ENCODE measurements at regions not wholly inside any gene's neighbourhood (a gene's known extent, or its start where the extent isn't known, plus 50 kb on each side); places are given as distances from the start of the nearest gene placed in this dataset.
"Not testable (repeated sequence)": the region's sequence is repeated elsewhere in the genome, so short reads cannot be mapped to it uniquely, and the experiment has no call there.

DNA sequence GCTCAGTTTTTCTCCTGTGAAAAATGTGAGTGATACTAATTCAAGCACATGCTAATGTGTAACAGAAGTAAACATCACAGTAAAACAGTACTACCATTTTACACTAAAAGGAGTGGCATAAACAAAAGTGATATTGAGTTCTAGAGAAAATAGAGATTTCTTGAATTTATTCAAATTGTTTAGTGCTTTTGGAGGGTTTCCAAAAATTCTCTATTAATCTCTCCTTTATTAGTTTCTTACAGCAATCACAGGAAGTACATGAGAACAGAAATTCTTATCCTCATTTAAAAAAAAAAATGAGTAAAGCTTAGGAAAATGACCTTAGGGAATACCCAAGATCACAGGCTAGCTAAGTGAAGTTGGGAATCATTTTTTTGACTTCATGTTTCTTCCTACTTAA lies 459.7 kb upstream of the GALNTL6 start:
- no peak overlapping the region for H3K4me3 ChIP-seq (ENCODE audit: low read depth, low read length)
- DNase-seq (ENCODE audit: low read depth) = no peak
- TF ChIP-seq, protein P1, sequence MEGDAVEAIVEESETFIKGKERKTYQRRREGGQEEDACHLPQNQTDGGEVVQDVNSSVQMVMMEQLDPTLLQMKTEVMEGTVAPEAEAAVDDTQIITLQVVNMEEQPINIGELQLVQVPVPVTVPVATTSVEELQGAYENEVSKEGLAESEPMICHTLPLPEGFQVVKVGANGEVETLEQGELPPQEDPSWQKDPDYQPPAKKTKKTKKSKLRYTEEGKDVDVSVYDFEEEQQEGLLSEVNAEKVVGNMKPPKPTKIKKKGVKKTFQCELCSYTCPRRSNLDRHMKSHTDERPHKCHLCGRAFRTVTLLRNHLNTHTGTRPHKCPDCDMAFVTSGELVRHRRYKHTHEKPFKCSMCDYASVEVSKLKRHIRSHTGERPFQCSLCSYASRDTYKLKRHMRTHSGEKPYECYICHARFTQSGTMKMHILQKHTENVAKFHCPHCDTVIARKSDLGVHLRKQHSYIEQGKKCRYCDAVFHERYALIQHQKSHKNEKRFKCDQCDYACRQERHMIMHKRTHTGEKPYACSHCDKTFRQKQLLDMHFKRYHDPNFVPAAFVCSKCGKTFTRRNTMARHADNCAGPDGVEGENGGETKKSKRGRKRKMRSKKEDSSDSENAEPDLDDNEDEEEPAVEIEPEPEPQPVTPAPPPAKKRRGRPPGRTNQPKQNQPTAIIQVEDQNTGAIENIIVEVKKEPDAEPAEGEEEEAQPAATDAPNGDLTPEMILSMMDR (IDR thresholded peaks at IDR 0.05; ENCODE audit: insufficient read depth, low read length) = no peak

DNA sequence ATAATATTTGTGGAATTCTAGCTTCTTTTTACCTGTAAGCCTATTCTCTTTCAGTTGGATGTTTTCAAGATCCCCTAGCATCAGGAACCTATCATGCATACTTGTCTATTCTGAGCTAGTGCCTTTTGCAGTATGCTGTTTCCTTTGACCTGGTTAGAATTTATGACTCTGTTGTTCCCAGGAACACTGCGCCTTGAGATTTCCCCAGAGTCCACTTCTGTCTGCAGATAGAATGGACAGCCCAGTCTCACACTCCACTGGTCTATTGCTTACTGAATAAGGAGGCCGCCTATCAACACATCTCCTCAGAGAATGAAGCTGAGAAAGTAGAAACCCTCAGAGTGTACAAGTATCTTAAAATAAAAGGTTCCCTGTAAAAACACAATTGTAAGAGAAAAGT lies 465.1 kb upstream of the GALNTL6 start:
- H3K4me3 ChIP-seq (ENCODE audit: low read depth, low read length) = no peak overlapping the region
- TF ChIP-seq, protein P1 (IDR thresholded peaks at IDR 0.05; ENCODE audit: insufficient read depth, low read length) = no peak
- DNase-seq (ENCODE audit: low read depth) = no peak

DNA sequence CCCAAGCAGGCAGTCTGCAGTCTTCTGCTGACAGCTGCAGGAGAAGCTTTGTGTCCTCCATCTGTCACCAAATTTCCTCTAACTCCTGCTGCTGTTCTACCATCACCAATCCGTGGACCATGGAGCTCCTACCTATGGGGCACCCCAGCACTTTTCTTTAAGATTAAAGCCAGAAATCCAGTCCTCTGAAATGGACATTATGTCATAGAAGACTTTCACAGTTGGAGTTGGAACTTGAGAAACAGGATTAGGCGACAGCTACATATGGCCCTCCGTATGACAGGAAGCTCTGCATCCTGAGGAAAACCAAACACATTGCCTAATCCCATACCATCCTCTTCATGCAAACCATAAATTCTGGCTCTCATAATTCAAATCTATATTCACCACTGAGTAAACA lies 470.6 kb upstream of the GALNTL6 start:
- H3K4me3 ChIP-seq (ENCODE audit: low read depth, low read length) = no peak overlapping the region
- DNase-seq (ENCODE audit: low read depth) = no peak
- TF ChIP-seq, protein P1 (IDR thresholded peaks at IDR 0.05; ENCODE audit: insufficient read depth, low read length) = no peak

DNA sequence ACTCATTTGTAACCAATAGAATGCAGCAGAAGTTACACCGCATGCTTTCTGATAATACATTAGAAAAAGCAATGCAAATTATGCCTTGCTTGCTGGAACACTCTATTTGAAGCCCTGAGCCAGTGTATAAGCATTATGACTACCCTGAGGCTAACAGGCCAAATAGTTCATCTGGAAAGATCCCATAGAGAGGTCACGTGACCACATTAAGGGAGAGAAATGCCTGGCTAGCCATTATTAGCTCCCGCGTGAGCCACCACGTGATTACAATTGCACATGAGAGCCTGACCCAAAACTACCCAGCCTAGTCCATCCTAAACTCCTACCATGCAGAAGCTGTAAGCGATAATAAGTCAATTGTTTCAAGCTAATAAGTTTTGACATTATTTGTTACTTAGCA lies 472.9 kb upstream of the GALNTL6 start:
- TF ChIP-seq, protein P1 (IDR thresholded peaks at IDR 0.05; ENCODE audit: insufficient read depth, low read length) = no peak
- no peak overlapping the region for H3K4me3 ChIP-seq (ENCODE audit: low read depth, low read length)
- DNase-seq (ENCODE audit: low read depth) = no peak

DNA sequence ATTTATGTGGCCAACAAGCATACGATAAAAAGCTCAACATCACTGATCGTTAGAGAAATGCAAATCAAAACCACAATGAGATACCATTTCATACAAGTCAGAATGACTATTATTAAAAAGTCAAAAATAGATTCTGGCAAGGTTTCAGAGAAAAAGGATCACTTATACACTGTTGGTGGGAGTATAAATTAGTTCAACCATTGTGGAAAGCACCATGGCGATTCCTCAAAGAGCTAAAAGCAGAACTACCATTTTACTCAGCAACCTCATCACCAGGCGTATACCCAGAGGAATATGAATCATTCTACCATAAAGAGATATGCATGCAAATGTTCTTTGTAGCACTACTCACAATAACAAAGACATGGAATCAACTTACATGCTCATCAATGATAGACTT lies 478.7 kb upstream of the GALNTL6 start:
- H3K4me3 ChIP-seq (ENCODE audit: low read depth, low read length) = no peak overlapping the region
- TF ChIP-seq, protein P1 (IDR thresholded peaks at IDR 0.05; ENCODE audit: insufficient read depth, low read length) = no peak
- DNase-seq (ENCODE audit: low read depth) = no peak

DNA sequence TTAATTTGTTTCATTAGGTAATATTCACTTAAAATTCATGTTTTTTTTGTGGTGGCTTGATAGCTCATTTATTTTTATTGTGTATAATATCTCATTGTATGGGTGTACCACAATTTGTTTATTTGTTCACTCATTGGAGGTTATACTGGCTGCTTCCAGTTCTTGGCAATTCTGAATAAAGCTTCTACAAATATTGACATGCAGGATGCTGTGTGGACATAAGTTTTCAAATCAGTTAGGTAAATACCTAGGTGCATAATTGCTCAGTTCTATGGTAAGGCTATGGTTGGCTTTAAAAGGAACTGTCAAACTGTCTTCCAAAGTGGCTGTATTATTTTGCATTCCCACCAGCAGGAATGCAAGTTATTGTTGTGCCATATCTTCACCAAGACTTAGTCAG lies 504.5 kb upstream of the GALNTL6 start:
- no peak for DNase-seq (ENCODE audit: low read depth)
- TF ChIP-seq, protein P1 (IDR thresholded peaks at IDR 0.05; ENCODE audit: insufficient read depth, low read length) = no peak
- H3K4me3 ChIP-seq (ENCODE audit: low read depth, low read length) = no peak overlapping the region

DNA sequence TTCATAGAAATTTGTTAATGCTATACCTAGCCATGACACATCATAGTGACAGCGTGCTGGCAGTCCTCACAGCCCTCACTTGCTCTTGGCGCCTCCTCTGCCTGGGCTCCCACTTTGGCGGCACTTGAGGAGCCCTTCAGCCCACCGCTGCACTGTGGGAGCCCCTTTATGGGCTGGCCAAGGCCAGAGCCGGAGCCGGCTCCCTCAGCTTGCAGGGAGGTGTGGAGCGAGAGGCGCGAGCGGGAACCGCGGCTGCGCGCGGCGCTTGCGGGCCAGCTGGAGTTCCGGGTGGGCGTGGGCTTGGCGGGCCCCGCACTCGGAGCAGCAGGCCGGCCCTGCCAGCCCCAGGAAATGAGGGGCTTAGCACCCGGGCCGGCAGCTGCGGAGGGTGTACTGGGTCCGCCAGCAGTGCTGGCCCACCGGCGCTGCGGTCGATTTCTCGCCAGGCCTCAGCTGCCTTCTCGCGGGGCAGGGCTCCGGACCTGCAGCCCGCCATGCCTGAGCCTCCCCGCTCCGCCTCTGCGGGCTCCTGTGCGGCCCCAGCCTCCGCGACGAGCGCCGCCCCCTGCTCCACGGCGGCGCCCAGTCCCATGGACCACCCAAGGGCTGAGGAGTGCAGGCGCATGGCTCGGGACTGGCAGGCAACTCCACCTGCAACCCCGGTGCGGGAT lies 515.0 kb upstream of the GALNTL6 start:
- not testable (repeated sequence) for DNase-seq (ENCODE audit: low read depth)

More for the DNA sequence above, 515.0 kb upstream of the GALNTL6 start:
- H3K4me3 ChIP-seq (ENCODE audit: low read depth, low read length) = not testable (repeated sequence)
